ENCODE measurements at regions not wholly inside any gene's neighbourhood (a gene's known extent, or its start where the extent isn't known, plus 50 kb on each side); places are given as distances from the start of the nearest gene placed in this dataset.

DNA sequence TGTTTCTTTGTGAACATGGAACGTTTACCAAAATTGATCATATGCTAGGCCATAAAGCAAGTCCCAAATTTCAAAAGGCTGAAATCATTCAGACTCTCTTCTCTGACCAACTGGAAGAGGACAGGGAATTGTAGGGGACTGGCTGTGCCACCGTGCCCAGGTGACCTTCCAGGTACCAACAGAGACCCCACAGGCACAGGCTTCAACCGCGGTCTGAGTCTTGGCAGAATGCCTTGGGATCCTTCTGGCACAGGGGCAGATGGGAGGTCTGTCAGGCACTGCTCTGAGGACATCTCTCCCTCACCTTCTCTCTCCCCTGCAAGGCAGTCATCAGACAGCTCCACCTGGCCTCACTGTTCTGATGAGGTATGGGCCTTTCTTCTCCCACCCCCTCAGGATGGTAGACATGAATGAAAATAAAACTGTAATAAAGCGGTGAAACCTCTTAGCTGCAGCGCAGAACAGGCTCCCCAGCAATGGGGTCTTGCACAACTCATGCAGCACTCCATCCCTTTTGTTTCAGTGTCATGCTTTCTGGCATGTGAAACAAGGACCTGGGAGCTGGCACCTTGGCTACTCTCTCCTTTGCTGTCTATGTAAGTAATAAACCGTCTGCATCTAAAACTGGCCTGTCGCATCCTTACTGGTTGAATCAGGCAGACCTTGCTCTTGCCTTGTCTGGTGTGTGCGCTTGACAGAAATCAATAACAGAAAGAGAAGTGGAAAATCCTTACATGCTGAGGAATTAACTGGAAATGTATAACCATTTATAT, 289.2 kb downstream of the KLF13 start:
- Histone ChIP-seq H3K9ac (ENCODE audit: control insufficient read depth, insufficient read depth, low read length) (no peak overlapping the region), H3K27me3 (replicated peaks in 1 of 2; ENCODE audit: control insufficient read depth in 2 of 2, insufficient read depth in 2 of 2, low read length in 1 of 2) (no peaks in the 10 kb centered on the region), H3K79me2 (ENCODE audit: control insufficient read depth, insufficient read depth, low read length) (no peaks in the 10 kb centered on the region), H3K4me1 (ENCODE audit: control insufficient read depth, insufficient read depth, low read length) (no peaks in the 10 kb centered on the region), H4K20me1 (ENCODE audit: control insufficient read depth, insufficient read depth) (no peaks in the 10 kb centered on the region), H2AFZ (ENCODE audit: control insufficient read depth, low read depth, low read length) (no peak overlapping the region), H3K4me3 (no peak overlapping the region), H3K4me2 (ENCODE audit: control insufficient read depth, insufficient read depth) (no peak overlapping the region), H3K36me3 (ENCODE audit: control insufficient read depth in 2 of 2, insufficient read depth in 2 of 2, low read length in 1 of 2) (no peaks in the 10 kb centered on the region), H3K27ac (ENCODE audit: control insufficient read depth, insufficient read depth) (no peak overlapping the region), H3K9me3 (replicated peaks; ENCODE audit: control insufficient read depth, insufficient read depth, low read length) (no peaks in the 10 kb centered on the region)
- ATAC-seq = no peak
- ChIA-PET CTCF (no interaction called here), POLR2A (no interaction called here), SMC1A (ENCODE audit: uncharacterized antibody, unreplicated experiment) (no interaction called here), RAD21 (ENCODE audit: unreplicated experiment) (no interaction called here)
- in situ Hi-C loops (cut with MboI) = no loop called here
- no TSS peak for BruUV-seq (replicated peaks)
- WGBS (ENCODE audit: insufficient coverage, insufficient replicate concordance, low lambda C conversion rate, missing lambda C conversion rate) = 63% methylated on average over 9 of the region's 9 CpGs
- intact Hi-C loops (cut with micrococcal nuclease; ENCODE audit: unreplicated experiment) = no loop called here
- no peak for DNase-seq (ENCODE audit: low read depth, low spot score)
- FAIRE-seq = no peak
- TF ChIP-seq, protein P1, sequence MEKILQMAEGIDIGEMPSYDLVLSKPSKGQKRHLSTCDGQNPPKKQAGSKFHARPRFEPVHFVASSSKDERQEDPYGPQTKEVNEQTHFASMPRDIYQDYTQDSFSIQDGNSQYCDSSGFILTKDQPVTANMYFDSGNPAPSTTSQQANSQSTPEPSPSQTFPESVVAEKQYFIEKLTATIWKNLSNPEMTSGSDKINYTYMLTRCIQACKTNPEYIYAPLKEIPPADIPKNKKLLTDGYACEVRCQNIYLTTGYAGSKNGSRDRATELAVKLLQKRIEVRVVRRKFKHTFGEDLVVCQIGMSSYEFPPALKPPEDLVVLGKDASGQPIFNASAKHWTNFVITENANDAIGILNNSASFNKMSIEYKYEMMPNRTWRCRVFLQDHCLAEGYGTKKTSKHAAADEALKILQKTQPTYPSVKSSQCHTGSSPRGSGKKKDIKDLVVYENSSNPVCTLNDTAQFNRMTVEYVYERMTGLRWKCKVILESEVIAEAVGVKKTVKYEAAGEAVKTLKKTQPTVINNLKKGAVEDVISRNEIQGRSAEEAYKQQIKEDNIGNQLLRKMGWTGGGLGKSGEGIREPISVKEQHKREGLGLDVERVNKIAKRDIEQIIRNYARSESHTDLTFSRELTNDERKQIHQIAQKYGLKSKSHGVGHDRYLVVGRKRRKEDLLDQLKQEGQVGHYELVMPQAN (conservative IDR thresholded peaks at IDR 0.05) = no peak
- TF ChIP-seq, protein P2, sequence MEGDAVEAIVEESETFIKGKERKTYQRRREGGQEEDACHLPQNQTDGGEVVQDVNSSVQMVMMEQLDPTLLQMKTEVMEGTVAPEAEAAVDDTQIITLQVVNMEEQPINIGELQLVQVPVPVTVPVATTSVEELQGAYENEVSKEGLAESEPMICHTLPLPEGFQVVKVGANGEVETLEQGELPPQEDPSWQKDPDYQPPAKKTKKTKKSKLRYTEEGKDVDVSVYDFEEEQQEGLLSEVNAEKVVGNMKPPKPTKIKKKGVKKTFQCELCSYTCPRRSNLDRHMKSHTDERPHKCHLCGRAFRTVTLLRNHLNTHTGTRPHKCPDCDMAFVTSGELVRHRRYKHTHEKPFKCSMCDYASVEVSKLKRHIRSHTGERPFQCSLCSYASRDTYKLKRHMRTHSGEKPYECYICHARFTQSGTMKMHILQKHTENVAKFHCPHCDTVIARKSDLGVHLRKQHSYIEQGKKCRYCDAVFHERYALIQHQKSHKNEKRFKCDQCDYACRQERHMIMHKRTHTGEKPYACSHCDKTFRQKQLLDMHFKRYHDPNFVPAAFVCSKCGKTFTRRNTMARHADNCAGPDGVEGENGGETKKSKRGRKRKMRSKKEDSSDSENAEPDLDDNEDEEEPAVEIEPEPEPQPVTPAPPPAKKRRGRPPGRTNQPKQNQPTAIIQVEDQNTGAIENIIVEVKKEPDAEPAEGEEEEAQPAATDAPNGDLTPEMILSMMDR (IDR thresholded peaks at IDR 0.05 in 2 of 3, conservative IDR thresholded peaks at IDR 0.05 in 1 of 3; ENCODE audit: control insufficient read depth in 2 of 3, extremely low read depth in 1 of 3, insufficient read depth in 1 of 3, low read depth in 3 of 3, low read length in 3 of 3) = no peak
- no peak for TF ChIP-seq CREM (IDR thresholded peaks at IDR 0.05; ENCODE audit: low read depth)
- no peak for TF ChIP-seq ATF7 (IDR thresholded peaks at IDR 0.05; ENCODE audit: low read depth)
- no peak for TF ChIP-seq TCF12 (IDR thresholded peaks at IDR 0.05; ENCODE audit: low read depth, low read length)
- TF ChIP-seq, protein P3, sequence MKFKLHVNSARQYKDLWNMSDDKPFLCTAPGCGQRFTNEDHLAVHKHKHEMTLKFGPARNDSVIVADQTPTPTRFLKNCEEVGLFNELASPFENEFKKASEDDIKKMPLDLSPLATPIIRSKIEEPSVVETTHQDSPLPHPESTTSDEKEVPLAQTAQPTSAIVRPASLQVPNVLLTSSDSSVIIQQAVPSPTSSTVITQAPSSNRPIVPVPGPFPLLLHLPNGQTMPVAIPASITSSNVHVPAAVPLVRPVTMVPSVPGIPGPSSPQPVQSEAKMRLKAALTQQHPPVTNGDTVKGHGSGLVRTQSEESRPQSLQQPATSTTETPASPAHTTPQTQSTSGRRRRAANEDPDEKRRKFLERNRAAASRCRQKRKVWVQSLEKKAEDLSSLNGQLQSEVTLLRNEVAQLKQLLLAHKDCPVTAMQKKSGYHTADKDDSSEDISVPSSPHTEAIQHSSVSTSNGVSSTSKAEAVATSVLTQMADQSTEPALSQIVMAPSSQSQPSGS (IDR thresholded peaks at IDR 0.05; ENCODE audit: low read length) = no peak
- no peak for TF ChIP-seq KAT2A (conservative IDR thresholded peaks at IDR 0.05; ENCODE audit: control insufficient read depth, low read depth, low read length)
- no peak for TF ChIP-seq MYB (IDR thresholded peaks at IDR 0.05; ENCODE audit: borderline replicate concordance, low read depth, low read length)
- TF ChIP-seq, protein P4, sequence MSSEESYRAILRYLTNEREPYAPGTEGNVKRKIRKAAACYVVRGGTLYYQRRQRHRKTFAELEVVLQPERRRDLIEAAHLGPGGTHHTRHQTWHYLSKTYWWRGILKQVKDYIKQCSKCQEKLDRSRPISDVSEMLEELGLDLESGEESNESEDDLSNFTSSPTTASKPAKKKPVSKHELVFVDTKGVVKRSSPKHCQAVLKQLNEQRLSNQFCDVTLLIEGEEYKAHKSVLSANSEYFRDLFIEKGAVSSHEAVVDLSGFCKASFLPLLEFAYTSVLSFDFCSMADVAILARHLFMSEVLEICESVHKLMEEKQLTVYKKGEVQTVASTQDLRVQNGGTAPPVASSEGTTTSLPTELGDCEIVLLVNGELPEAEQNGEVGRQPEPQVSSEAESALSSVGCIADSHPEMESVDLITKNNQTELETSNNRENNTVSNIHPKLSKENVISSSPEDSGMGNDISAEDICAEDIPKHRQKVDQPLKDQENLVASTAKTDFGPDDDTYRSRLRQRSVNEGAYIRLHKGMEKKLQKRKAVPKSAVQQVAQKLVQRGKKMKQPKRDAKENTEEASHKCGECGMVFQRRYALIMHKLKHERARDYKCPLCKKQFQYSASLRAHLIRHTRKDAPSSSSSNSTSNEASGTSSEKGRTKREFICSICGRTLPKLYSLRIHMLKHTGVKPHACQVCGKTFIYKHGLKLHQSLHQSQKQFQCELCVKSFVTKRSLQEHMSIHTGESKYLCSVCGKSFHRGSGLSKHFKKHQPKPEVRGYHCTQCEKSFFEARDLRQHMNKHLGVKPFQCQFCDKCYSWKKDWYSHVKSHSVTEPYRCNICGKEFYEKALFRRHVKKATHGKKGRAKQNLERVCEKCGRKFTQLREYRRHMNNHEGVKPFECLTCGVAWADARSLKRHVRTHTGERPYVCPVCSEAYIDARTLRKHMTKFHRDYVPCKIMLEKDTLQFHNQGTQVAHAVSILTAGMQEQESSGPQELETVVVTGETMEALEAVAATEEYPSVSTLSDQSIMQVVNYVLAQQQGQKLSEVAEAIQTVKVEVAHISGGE (CRISPR knock-in tag; IDR thresholded peaks at IDR 0.05) = no peak
- no peak for TF ChIP-seq NFIC (IDR thresholded peaks at IDR 0.05; ENCODE audit: low read depth, low read length)
- no peak for TF ChIP-seq BRCA1 (IDR thresholded peaks at IDR 0.05; ENCODE audit: low read depth, low read length)
- TF ChIP-seq JUND (IDR thresholded peaks at IDR 0.05; ENCODE audit: low read depth, low read length) = no peak
- TF ChIP-seq ZSCAN29 (IDR thresholded peaks at IDR 0.05) = no peak

Data from GM12878 (cell line).